Uterus (tissue), 2 donors: ENCODE measurements at regions not wholly inside any gene's neighbourhood (a gene's known extent, or its start where the extent isn't known, plus 50 kb on each side); places are given as distances from the start of the nearest gene placed in this dataset.

Experiments
- CTCF ChIP-seq, 4 experiments: fragments of 200-600 bp in 2 of 4; fragments of 450-650 bp in 2 of 4; sonication (generic) in 2 of 4; IDR thresholded peaks; one replicate each; pipeline ENCODE4 v1.5.1; 2016 to 2019; ENCODE audit warnings: antibody characterized with exemption in 4 of 4, mild to moderate bottlenecking in 2 of 4, moderate library complexity in 1 of 4
- POLR2A ChIP-seq, 2 donors: fragments of 450-650 bp; IDR thresholded peaks; one replicate each; pipeline ENCODE4 v1.6.1; 2016; ENCODE audit warnings: antibody characterized with exemption in 2 of 2, mild to moderate bottlenecking in 1 of 2, moderate library complexity in 1 of 2

DNA sequence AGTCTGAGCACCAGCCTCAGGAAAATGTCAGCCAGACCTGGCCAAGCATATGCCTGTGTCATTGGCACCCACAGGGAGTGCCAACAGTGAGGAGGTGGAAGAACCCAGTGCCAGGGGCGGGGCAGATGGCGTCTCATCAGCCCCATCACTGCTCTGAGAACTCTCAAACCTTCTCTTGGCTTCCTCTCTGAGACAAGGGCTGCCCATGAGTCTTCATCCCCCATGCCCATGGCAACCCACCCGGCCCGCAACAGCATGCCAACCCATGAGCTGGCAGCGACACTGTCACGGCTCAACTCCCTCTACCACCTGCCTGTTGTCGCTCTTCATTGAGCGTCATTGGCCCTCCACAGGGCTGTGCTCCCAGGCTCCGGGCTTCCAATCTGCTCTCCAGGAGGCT, 340.5 kb downstream of the BUD13 start:
- TF ChIP-seq CTCF (IDR thresholded peaks at IDR 0.05) (no peak), POLR2A (IDR thresholded peaks at IDR 0.05) (no peak)
